Esophagus (tissue), 2 donors: ENCODE measurements at regions not wholly inside any gene's neighbourhood (a gene's known extent, or its start where the extent isn't known, plus 50 kb on each side); places are given as distances from the start of the nearest gene placed in this dataset.
A peak's percentile ranks its signal among the peaks of the same experiment; 100 is the strongest.
"Not testable (repeated sequence)": the region's sequence is repeated elsewhere in the genome, so short reads cannot be mapped to it uniquely, and the experiment has no call there.

Source experiments
- H3K27ac ChIP-seq, 2 donors: one replicate each; pipeline ENCODE4 v1.5.1; 2013; ENCODE audit warnings: low read depth in 2 of 2, mild to moderate bottlenecking in 2 of 2, inconsistent platforms in 1 of 2, low read length in 1 of 2, moderate library complexity in 1 of 2
- H3K27me3 ChIP-seq, 2 donors: one replicate each; pipeline ENCODE4 v1.6.1; 2013; ENCODE audit warnings: low read length in 2 of 2, control low read depth in 1 of 2, mild to moderate bottlenecking in 1 of 2; ENCODE audit not compliant: insufficient read depth in 2 of 2, control insufficient read depth in 1 of 2
- H3K36me3 ChIP-seq, 2 donors: one replicate each; pipeline ENCODE4 v1.6.1; 2013; ENCODE audit warnings: low read length in 1 of 2; ENCODE audit not compliant: control insufficient read depth in 2 of 2, insufficient read depth in 2 of 2
- H3K4me1 ChIP-seq, 2 donors: one replicate each; pipeline ENCODE4 v1.6.1; 2013; ENCODE audit warnings: low read length in 1 of 2; ENCODE audit not compliant: control insufficient read depth in 2 of 2, insufficient read depth in 2 of 2
- H3K4me3 ChIP-seq, 2 donors: one replicate each; pipeline ENCODE4 v1.5.1; 2013; ENCODE audit warnings: low read length in 2 of 2, mild to moderate bottlenecking in 2 of 2, low read depth in 1 of 2, moderate library complexity in 1 of 2
- H3K9me3 ChIP-seq, 2 donors: one replicate each; pipeline ENCODE4 v1.6.1; 2013; ENCODE audit warnings: mild to moderate bottlenecking in 2 of 2, low read depth in 1 of 2, low read length in 1 of 2, moderate library complexity in 1 of 2; ENCODE audit not compliant: control insufficient read depth in 2 of 2, insufficient read depth in 1 of 2
- WGBS, 2 donors: extraction: QIAGEN DNeasy Blood & Tissue Kit; methylation state at CpG; one replicate each; pipeline ENCODE4 v1.1.7; 2013; 5-methylcytosine and 5-hydroxymethylcytosine counted together
- donor health status: healthy with polysubstance abuse.
- donor health status: Bipolar disorder and iron deficiency.

DNA sequence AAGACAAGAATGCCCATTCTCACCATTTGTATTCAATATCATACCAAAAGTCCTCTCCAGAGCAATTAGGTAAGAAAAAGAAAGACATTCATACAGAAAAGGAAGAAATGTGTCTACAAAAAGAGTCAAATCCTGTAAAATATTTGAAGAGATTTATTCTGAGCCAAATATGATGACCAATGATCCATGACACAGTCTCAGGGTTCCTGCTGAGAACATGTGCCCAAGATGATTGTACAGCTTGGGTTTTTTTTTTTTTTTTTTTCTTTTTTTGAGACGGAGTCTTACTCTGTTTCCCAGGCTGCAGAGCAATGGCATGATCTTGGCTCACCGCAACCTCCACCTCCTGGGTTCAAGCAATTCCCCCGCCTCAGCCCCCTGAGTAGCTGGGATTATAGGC lies 296.2 kb downstream of the C12orf75 start:
- 96 to 97% methylated on average over 3 of the region's 3 CpGs for WGBS, 2 donors

DNA sequence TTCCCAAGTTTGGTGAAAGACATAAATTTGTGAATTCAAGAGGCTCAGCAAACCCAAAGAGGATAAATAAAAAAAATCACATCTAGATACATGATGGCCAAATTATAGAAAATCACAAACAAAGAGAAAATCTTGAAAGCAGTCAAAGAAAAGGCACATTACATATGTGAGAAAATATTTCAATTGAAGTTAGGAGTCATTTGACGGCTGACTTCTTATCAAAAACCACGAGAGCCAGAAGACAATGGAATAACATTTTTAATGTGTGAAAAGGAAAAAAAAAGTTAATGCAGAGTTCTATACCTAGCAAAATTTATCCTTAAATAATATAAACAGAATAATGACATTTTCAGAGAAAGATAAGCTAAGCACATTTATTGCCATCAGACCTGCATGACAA lies 307.0 kb downstream of the C12orf75 start:
- no peaks in the 10 kb centered on the region for H3K27me3 ChIP-seq
- 69 to 88% methylated on average over 2 of the region's 2 CpGs for WGBS, 2 donors
- no peaks in the 10 kb centered on the region for H3K36me3 ChIP-seq
- H3K4me3 ChIP-seq = no peak overlapping the region
- no peaks in the 10 kb centered on the region for H3K9me3 ChIP-seq
- no peaks in the 10 kb centered on the region for H3K4me1 ChIP-seq
- no peak overlapping the region for H3K27ac ChIP-seq

More for the DNA sequence above, 296.2 kb downstream of the C12orf75 start:
- H3K9me3 ChIP-seq = no peaks in the 10 kb centered on the region
- H3K27me3 ChIP-seq = no peaks in the 10 kb centered on the region
- H3K4me3 ChIP-seq = no peak overlapping the region
- no peaks in the 10 kb centered on the region for H3K4me1 ChIP-seq
- H3K27ac ChIP-seq = no peak overlapping the region
- H3K36me3 ChIP-seq = no peaks in the 10 kb centered on the region

DNA sequence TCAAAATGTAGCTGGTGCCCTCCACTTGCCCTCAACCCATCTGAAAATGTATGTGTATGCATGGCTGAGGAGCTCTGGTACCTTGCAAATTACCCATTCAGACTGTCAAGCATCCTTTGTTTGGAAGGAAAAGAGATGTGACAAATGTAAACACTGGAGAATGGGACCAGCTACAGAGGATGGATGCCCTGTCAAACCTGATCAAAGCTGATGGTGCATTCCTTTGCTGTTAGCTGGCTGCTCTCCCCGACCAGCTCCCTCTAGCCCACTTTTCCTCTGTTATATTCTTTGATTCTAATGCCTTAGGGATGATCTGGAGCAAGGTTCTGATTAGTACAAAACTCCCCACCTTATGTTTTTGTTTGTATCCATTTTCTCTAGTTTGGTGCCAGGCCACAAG lies 310.3 kb downstream of the C12orf75 start:
- no peaks in the 10 kb centered on the region for H3K36me3 ChIP-seq
- WGBS, 2 donors = 36 to 54% methylated on average over 1 of the region's 1 CpG

DNA sequence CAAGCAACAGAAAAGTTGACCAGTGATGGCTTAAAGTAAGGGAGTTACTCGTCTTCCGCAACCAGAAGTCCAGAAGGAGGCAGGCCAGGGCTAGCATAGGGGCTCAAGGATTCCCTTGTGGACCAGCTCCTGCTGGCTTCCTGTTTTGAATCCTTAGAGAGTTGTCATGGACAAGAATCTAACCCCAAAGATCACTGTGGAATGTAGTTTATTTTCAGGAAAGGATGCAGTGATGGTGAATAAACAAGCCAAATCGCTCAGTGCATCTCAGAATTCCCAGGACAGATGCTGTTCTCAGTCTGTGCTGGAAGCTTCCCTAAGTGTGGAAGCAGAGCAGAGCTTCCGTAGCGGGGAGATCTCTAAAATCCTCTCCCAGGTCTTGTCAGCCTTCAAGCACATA lies 311.3 kb downstream of the C12orf75 start:
- Histone ChIP-seq H3K27ac (no peak overlapping the region), H3K4me1 (no peaks in the 10 kb centered on the region), H3K4me3 (no peak overlapping the region), H3K36me3 (no peaks in the 10 kb centered on the region), H3K27me3 (no peaks in the 10 kb centered on the region), H3K9me3 (peaks cover 0 to under 1% of the 10 kb centered on the region in 2 donors)
- WGBS, 2 donors = 83 to 85% methylated on average over 5 of the region's 5 CpGs

More for the DNA sequence above, 310.3 kb downstream of the C12orf75 start:
- Histone ChIP-seq H3K4me1 (no peaks in the 10 kb centered on the region), H3K27ac (no peak overlapping the region), H3K27me3 (no peaks in the 10 kb centered on the region), H3K9me3 (no peaks in the 10 kb centered on the region), H3K4me3 (no peak overlapping the region)

DNA sequence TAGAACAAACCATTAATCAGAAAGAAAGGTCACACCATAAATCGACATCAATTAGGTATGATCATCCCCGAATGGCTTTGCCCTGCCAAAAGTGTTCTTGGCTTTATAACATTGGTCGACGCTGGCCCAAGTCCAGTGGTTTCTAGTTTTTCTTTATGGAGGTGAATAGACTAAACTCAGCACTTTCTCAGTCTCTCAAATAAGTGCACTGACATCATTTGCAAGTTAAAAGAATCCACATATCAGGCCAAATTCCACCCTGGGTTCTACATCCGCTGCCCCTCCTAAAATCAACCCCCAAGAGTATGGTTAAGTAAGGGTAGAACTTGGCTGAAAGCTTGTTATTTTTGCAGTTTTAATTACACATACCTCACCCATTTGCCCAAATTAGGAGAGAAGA lies 314.3 kb downstream of the C12orf75 start:
- H3K9me3 ChIP-seq = peaks cover 0 to 2% of the 10 kb centered on the region in 2 donors
- 62 to 75% methylated on average over 5 of the region's 5 CpGs for WGBS, 2 donors
- H3K27ac ChIP-seq = no peak overlapping the region
- no peak overlapping the region for H3K4me3 ChIP-seq
- no peaks in the 10 kb centered on the region for H3K4me1 ChIP-seq
- no peaks in the 10 kb centered on the region for H3K27me3 ChIP-seq
- no peaks in the 10 kb centered on the region for H3K36me3 ChIP-seq

DNA sequence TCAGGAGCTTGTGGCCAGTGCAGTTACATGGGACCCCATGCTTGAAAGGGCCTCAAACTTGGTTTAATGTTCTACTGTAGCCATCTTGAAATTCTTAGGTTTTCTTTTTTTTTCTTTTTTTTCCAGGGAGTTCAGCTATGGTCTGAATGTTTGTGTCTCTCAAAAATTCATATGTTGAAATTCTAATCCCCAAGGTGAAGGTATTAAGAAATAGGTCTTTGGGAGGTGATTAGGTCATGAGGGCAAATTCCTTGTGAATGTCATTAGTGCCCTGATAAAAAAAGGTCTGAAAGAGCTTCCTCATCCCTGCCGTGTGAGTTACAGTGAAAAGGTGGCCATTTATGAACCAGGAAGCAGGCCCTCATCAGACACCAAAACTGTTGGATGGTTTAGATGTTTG lies 324.1 kb downstream of the C12orf75 start:
- Histone ChIP-seq H3K27ac (no peak overlapping the region), H3K9me3 (no peaks in the 10 kb centered on the region), H3K4me3 (no peak overlapping the region), H3K36me3 (no peaks in the 10 kb centered on the region), H3K4me1 (no peaks in the 10 kb centered on the region), H3K27me3 (no peaks in the 10 kb centered on the region)
- 72 to 76% methylated on average over 1 of the region's 1 CpG for WGBS, 2 donors

DNA sequence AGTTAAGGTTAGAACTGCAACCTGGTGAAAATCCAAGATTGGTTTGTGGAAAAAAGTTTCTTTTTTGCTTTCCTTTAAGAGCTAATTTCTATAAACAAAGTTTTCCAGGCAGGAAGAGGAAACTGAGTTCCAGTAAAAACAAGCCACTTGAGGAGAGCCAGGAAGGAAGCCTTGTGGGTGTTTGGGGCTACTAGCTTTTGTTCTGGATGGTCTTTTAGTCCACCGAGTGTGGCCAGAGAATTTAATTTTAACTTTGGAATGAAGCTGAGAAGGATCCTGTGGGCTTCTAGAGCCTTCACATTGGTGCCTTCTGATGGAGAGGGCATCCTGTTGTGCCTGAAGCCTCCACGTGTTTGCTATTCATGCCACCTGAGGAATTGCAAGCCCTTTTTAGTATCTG lies 327.9 kb downstream of the C12orf75 start:
- no peaks in the 10 kb centered on the region for H3K36me3 ChIP-seq
- 65 to 69% methylated on average over 2 of the region's 2 CpGs for WGBS, 2 donors
- no peak overlapping the region for H3K4me3 ChIP-seq
- no peaks in the 10 kb centered on the region for H3K9me3 ChIP-seq
- no peaks in the 10 kb centered on the region for H3K27me3 ChIP-seq
- H3K4me1 ChIP-seq = no peaks in the 10 kb centered on the region
- H3K27ac ChIP-seq = peak overlapping the region in 1 of 2 donors; percentile 75

DNA sequence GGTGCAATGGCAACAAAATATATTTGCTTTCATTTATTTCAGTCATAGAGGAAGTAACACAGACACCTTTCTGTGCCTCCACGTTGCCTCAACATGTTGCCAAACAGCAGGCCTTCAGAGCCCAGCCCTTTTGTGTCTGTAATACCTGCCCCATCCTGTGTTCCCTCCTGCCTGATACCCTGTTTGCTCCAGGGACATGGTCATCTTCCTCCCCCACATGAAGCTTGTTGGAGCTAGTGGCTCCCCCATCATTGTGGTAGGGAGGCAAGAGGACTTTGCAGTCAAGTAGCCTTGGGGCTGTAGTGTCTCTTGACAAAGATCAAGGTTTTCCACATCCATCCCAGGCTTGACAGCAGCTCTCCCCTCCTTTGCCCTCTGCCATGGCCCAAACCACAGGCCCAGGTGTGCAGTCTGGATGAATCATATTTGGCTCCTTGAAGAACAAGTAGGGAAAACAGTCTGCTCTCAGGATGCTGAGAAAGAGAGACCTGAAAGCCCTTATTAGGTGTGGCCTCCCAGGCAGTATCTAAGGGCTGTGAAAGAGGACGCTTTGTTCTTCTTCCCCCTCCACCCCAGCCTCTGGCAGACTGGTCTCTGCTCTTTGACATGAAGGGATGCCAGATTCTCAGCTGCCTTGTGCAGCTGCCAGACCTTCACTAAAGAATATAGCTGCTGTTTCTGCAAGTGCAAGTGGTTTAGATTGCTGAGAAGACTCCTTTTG lies 329.0 kb downstream of the C12orf75 start:
- no peaks in the 10 kb centered on the region for H3K9me3 ChIP-seq
- no peaks in the 10 kb centered on the region for H3K36me3 ChIP-seq
- no peaks in the 10 kb centered on the region for H3K4me1 ChIP-seq
- WGBS, 2 donors = 33 to 38% methylated on average over 2 of the region's 2 CpGs
- no peak overlapping the region for H3K4me3 ChIP-seq
- no peaks in the 10 kb centered on the region for H3K27me3 ChIP-seq
- H3K27ac ChIP-seq = peak overlapping the region; percentile 75 to 79

DNA sequence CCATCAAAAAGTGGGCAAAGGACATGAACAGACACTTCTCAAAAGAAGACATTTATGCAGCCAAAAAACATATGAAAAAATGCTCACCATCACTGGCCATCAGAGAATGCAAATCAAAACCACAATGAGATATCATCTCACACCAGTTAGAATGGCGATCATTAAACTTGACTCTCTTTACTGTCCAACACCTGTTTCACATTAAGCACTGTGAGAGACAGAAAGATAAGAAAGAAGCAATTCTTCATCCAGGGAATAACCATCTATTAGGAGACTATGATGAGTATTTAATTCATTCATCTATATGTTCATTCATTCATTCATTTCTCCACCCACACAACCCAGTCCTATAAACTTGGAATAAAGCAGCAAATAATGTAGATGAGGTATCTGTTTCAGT lies 334.3 kb downstream of the C12orf75 start:
- not testable (repeated sequence) for H3K4me3 ChIP-seq, H3K27me3 ChIP-seq, H3K9me3 ChIP-seq, H3K27ac ChIP-seq, H3K36me3 ChIP-seq, H3K4me1 ChIP-seq
- 87 to 92% methylated on average over 1 of the region's 1 CpG for WGBS, 2 donors

DNA sequence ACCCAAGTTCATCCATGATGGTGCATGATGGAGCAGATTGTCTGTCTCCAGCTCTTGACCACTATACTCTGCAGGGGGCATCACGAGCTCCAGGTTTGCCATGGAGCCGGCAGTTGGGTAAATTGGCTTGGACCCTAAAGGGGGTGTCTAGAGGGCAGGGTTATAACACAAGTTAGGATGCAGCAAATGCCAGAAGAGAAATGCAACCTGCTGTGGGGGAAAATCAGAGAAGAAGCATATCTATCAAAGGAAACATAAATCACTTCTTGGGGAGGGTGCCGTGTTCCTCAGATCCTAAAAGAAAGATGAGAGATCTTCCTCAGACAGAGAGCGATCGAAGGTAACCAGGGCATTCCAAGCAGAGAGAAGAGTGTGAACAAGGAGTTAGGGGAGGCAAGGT lies 334.9 kb downstream of the C12orf75 start:
- Histone ChIP-seq H3K36me3 (no peaks in the 10 kb centered on the region), H3K27me3 (no peaks in the 10 kb centered on the region), H3K9me3 (no peaks in the 10 kb centered on the region), H3K4me3 (no peak overlapping the region), H3K27ac (no peak overlapping the region), H3K4me1 (no peaks in the 10 kb centered on the region)
- 92 to 96% methylated on average over 5 of the region's 5 CpGs for WGBS, 2 donors
